HG02973 (cell line): ENCODE measurements at regions not wholly inside any gene's neighbourhood (a gene's known extent, or its start where the extent isn't known, plus 50 kb on each side); places are given as distances from the start of the nearest gene placed in this dataset.

ENCODE experiments used
- ATAC-seq: cut with Tn5 transposase; IDR thresholded peaks from one replicate; pipeline ENCODE4 v1.9.1; 2021; ENCODE audit warnings: moderate library complexity; ENCODE audit not compliant: unreplicated experiment

DNA sequence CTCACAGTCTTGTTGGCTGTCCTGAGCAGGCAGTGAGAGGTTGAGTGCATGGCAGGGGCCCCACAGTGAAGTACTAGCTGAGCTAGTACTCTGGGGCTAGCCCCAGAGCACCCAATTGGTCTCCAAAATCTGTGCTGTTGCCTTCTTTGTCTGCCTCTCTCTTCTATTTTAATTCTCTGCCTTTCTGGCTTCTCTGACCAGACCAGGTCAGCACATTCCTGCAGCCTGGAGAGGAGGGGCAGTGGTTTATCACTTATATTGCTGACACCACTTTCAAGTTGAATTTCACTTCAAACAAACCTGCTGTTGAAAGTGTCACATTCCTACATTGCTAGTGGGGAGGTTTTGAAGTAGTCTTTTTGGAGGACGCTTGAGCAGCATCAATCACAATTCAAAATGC is 628.7 kb downstream of the PTPRU start:
- no peak for ATAC-seq

DNA sequence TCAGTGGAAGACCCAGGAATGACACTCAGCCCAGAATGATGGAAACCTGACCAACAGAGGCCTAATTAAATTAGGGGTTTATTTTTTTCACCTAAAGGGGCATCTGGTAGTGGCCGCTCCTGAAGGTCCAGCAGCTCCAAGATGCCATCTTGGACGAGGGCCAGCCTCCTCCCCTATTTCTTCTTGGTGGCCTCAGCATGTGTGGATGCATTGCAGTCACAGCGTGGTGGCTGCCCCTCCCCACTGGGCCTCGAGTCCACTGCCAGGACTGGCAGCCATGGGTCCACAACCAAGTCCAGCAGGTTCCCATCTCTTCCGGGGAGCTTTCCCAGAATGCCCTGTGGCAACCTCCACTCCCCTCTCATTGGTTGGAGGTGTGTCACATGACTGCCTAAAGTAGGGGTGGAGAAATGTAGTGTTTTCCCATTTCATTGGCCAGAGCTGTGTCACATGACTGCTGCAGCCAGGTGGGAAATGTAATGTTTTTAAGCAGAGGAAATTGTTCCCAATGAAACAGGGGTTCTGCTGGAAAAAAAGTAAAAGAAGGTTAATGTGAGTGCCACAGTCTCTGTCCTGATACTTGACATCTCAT is 628.2 kb downstream of the PTPRU start:
- ATAC-seq = no peak

DNA sequence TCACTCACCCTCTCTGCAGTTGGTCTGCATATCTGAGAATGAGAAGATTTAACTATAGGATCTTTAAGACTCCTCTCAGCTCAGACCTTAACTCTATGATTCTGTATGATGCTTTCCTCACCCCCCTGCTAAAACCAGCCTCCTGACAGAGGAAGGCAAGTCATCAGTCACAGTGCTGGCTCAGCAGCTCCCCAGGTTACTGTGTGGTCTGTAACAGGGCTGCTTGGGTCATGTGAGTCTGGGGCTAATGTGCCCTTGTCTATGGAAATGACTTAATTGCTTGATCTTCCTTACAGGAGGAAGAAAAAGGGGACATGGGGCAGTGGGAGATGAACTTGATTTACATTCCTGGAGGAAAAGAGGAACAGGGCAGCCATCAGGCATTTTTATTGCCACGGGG is 625.6 kb downstream of the PTPRU start:
- ATAC-seq = no peak

DNA sequence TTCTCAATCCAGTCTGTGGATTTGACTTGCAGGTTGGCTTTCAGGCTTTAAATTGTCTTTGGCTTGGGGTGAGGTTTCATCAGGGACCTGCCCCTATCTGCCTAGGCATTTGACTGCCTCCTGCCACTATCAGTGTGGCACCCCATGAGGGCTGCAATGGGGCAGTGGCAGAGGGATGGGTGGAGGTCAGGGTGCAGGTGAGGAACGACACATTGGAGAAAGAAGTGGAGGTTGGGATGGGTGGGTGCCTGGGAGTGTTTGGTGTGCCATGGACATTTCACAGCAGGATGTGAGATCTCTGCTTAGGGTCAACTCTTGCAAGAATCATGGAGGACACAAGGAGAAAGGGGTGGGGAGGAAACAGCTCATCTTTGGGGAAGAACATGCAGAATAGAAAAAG is 625.1 kb downstream of the PTPRU start:
- ATAC-seq = no peak

DNA sequence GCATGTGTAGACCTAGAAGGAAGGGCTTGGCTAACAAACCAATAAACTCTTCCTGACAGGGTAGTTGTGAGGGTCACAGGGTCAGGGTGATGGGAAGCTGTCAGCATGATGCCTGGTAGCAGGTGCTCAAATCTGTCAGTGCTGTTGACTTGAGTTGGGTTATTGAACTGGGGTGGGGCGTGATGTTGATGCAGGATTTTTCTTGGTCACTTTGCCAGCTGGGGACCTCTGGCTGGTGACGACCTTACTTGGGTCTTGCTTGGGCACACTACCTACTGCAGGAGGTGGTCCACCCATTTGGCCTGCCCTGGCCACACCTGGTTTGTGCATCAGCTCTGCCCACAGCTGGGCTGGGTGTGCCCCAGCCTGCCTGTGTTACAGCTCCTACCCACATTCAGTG is 624.4 kb downstream of the PTPRU start:
- no peak for ATAC-seq

DNA sequence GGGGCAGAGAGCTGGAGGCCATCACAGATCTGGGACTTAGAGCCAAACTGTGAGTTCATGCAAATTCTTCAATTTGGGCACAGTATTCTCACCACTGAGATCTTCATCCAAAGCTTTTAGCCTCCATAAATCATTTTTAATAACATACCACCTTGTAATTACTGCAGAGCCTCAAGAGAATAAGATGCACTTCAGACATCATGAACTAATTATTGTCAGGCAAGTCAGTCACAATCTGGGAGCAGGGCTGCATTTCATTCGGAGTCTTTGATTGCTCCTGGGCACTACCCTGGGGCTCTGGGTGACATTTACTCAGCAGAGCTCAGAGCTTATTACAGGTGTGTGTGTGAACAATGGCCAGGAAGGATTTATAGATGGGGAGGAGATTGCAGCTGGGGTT is 623.7 kb downstream of the PTPRU start:
- no peak for ATAC-seq

DNA sequence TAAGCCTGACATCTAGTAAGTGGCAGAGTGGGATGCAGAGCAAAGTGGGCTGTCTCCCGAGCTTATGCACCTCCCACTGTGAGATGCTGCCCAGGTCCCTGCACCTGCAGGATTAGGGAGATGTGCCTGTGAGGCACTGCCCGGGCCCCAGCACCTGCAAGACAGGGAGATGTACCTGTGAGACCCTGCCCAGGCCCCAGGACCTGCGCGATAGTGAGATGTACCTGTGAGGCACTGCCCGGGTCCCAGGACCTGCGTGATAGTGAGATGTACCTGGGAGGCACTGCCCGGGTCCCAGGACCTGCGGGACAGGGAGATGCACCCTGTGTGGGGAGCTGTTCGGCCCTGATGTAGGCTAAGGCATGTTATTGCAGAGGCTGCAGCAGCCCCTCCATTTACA is 622.8 kb downstream of the PTPRU start:
- no peak for ATAC-seq

DNA sequence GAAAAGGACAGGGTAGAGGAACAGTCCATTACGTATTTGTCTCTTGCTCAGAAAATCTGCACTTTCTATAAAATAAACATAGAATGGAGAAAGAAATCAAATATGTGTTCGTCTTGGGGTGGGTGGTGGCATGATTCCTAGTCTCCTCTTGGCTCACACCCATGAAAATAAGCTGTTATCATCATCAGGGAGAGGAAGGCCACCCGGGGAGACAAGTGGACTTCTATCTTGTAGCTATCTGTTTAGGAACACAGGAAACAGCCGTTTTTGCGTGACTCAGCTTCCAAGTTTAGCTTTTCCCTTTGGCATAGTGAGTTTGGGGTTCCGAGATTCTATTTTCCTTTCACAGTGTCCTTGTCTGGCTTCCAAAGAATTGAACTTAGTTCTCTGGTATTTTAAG is 622.3 kb downstream of the PTPRU start:
- ATAC-seq = no peak

DNA sequence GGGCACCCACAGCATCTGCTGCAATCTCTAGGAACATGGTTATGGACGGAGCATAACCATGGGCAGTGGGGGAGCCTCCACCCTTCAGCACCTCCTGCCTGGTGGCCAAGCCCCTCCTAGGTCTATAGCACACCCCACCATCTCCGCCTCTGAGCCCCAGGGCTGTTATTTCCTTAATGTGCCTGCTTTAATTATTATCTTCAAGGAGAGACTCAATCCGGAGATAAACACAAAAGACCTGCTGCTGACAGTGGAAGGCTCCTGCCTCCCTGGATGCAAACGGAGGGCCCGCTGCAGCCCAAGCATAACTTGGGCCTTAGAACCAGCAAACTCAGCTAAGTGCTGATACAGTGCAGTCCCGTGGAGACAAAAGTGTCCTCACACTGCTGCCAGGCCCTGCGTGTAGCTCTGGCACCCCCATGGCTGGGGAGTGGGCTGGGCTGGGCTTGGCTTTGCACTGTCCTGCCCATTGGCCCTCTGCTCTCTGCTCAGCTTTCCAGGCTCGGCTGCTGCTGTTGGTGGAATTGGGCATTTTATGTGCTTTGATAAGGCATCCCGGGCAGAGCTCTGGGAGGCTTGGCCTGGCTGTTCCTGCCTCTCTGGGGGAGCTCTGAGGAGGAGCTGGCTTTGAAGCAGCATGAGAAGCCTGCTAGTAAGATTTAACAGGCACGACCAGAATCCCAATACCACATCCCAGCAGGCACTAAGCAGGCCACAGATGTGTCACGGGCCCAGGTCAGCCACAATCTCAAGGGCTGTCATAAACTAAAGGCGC is 620.2 kb downstream of the PTPRU start:
- ATAC-seq = no peak

DNA sequence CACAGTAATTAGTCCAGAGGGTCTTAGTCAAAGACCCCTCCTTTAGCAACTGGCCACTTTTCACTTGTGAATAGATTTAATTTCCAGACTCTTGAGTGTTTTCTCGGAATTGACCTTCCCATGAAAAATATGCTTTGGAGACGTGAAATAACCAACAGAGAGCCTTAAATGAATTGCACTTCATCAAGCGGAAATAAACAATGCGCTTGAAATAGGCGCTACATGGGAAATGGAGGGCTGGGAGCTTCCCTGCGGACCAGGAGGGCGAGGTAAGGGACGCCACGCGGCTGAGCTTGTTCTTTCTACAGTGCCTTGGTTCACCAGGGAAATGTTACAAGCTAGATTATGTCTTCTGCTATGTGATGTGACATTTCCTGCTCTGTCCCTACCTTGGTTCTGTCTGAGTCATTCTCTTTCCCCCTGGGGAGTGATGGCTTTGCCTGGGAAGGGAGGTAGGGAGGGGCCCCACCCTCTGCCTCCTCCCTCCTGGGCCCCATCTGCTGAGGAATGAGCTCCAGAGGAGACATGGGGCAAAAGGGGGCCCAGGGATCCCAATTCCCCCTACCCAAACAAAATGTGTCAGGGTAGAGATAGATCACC is 619.3 kb downstream of the PTPRU start:
- no peak for ATAC-seq

DNA sequence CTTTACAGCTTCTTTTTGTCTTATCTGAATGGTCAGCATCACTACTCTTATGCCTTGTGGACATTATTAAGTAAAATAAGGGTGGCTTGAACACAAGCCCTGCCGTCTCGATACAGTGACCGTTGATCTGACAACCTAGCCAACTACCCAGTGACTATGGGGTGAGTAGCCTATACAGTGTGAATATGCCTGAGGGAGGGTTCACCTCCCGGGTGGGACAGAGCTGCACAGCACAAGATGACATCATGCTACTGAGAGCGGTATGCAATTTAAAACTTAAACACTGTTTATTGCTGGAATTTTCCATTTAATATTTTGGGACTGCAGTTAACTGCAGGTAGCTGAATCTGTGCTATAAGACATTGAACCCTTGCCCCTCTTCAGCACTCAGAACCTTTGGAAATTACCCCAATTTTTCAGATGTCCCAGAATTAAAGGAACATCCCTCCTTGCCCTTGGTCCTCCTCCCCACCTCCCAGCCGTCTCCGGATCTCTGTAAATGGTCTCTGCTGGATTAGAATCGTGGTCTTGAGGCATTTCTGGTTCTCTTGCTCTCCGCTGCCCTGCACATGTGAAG is 618.5 kb downstream of the PTPRU start:
- ATAC-seq = no peak

DNA sequence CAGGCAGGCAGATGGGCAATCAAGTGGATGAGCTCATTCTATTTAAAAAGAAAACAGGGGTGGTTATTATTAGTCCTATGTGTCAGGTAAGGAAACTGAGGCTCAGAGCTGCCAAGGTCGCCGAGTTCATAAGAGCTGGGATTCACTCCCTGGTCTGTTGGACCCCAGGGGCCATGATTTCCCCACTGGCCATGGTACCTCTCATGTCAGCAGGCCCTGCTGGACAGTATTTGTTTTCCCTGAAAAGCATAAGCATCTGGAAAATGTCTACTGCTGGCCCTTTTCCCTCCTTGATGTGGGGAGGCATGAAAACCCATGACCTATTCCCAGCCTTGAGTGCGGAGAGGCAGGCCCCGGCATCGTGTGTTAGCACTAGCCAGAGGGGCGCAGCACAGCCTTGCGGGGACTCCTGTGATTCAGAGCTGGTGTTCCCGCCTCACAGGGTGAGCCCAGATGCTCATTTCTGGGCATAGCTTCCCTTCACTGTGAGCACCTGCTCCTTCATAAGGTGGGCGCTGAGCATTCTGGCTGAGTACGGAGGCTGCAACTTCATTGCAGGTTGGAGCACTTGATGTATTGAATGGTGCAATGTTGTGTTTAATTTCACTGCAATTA is 617.5 kb downstream of the PTPRU start:
- no peak for ATAC-seq

DNA sequence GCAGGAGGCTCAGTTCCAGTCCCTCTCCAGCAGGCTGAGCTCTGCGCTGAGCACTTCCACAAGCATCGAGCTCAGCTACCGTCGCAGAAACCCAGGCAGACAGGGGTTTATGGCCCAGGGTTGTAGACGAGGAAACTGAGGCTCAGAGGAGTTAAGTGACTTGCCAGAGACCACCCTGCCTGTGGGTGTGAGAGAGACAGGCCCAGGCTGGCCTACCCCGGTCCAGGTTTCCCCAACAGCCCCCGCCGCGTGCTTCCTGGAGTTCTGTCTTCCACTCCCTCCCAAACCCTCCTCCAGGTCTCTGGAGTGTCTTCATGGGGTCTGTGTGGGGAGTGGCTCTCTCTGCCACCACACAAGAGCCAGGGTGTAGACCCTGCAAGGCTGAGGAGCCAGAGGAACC is 615.9 kb downstream of the PTPRU start:
- no peak for ATAC-seq

DNA sequence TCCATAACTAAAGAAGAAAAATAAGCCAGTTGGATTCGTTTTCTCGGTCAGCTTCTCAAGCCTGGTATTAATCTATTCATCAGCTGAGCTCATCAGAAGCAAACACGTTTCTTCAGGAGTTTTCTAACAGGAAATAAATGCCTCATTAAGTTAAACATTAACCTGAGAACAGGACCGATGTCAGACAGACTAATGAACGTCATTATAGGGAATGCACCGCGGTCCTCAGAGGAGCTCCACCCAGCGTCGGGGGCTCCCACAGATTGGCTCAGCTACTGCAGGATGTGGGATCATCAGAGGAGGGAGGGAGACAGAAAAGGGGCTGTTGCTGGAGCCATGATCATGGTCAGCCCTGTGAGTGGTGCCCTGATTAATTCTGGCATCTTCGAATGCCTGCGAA is 615.4 kb downstream of the PTPRU start:
- ATAC-seq = no peak

DNA sequence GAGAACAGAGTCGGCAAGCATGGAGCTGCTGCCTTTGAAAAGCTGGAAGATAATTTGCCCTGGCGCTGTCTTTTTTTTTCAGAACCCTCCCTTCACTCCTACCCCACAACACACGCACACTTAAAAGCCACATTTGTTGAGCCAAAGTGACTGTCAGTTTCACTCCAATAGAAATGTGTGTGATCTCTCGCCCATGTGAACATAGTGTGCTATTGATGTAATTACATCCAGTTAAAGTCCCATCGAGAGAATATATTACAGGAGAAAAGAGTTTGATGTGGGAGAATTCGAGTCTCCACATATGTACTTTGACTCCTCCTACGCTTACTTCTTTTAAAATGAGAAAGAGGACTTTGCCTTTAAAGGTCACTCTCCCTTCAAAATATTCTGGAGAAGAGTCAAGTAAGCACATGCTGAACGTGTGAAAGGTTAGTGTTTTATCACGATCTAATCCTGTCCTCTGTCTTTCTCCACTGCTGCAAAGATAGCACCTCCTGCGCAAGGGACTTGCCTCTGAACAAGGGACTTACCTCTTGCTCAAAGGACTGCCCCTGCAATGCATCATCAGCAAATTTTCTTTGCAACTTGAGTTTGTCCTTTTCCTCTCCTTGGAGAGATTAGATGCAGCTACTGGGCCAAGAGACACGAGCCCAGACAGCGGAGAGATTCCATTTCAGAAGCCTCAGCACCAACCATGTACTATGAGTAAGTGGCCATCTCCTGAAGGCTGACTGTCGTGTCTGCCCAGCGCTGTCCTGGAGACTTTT is 613.9 kb downstream of the PTPRU start:
- ATAC-seq = no peak

DNA sequence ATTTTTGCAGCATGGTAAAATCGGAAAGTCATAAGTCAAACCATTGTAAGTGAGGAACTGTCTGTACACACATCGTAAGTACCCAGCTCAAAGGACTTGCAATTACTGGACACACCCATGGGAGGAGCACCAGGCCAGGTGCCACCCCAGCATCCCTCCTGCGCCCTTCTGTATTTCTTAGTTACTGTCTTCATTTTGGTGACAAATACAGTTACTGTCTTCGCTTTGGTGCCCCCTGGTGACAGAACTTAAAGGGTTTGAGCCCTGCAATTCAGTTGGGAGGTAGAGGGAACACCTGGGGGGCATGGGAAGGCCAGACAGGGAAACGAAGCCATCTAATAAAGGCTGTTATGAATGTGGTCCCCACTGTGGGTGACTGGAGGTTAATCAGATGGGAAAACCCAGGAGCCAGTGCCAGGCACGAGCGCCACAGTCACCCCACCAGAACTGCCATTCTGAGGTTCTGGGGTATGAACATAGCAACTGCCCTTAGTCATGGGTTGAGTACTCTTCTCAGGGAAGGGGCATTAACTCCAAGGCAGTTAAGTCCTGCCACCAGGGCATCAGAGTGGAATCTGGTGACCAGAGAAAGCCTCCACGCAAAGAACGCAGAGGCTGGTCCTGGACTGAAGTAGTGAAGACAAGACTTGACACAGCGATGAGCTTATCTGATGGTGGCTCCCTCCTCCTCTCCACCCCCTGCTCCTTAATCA is 612.9 kb downstream of the PTPRU start:
- ATAC-seq = no peak

DNA sequence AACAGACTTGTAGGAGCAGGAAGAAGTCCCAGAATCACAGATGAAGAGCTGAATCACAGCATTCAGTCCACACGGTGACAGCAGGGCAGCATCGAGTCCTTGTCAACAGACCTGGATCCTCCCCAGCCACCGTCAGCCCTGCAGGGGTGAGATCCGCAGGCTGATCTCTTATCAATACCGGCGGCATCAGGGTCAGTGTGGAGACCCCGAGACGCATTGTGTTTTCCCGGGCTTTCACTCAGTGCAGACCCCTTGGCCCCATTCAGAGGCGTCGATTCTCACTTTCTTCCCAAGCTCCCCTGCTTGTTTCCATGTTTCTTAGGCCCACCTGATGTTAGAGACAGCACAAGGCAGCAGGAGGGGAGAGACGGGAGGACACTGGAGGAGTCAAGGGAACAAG is 609.6 kb downstream of the PTPRU start:
- ATAC-seq = no peak

DNA sequence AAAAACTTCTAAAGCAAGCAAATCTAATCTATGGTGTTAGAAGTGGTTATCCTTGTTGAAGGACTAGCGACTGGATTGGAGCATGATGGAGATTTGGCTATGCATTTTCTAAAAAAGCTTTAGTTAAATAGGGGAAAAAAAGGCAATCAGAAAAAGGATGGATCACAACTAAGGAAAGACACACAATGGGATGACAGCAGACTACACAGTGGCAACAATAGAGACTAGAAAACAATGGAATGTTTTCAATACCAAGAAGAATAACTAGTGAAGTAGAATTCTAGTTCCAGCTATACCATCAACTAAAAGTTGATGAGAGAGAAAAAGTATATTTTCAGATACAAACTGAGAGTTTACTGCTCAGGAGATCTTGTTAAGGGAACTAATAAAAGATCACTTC is 605.8 kb downstream of the PTPRU start:
- ATAC-seq = no peak

DNA sequence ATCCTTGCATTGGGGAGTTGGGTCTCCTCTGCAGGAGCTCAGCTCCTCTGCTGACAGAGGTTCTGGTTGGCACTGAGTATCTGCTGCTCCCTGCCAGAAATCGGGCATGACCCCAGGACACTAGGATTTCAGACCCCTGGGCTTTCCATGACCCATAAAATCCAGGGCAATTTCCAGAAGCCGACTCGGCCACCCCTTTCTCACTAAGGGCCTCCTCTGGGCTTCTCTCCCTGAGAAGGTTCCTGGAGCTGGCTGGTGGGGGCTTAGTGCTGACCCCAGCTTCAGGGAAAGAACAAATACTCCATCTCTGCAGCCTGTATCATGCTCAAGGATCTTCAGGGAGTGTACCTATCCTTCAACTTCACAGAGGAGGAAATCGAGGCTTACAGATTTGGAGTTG is 603.4 kb downstream of the PTPRU start:
- no peak for ATAC-seq

DNA sequence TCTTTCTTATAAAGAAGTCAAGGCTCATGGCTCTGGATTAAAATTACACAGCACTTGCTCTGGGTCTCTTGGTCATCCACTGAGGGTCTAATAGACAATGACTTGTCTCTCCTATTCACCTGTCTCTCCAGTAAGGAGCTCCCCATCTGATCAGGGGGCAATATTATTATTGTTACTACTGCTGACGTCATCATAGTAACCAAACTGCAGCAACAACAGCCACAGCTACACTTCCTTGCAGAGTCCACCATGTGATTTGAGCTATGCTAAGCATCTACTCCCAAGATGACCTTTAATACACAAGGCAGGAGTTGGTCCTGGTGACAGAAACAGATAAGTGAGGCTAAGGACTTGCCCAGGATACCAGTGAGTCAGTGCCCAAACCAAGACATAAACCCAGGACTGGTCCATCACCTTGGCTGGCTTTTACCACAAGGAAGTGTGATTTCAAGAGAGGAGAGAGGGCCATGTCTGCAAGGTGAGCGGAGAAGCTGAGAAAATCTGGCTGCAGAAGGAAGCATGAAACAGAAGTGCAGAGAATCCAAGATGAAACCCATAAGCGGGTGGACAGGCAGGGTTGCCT is 602.5 kb downstream of the PTPRU start:
- no peak for ATAC-seq
